Neuron (in vitro differentiated cells): ENCODE measurements at regions not wholly inside any gene's neighbourhood (a gene's known extent, or its start where the extent isn't known, plus 50 kb on each side); places are given as distances from the start of the nearest gene placed in this dataset.

Experiments
- H2AFZ ChIP-seq: one replicate; pipeline ENCODE4 v1.6.1; 2013; ENCODE audit warnings: low read depth, mild to moderate bottlenecking, inconsistent platforms, low read length, moderate library complexity
- H3K27me3 ChIP-seq: one replicate; pipeline ENCODE4 v1.6.1; 2013; ENCODE audit warnings: low read length; ENCODE audit not compliant: insufficient read depth
- H3K36me3 ChIP-seq: one replicate; pipeline ENCODE4 v1.6.1; 2013; ENCODE audit warnings: low read length; ENCODE audit not compliant: insufficient read depth
- H3K4me1 ChIP-seq: one replicate; pipeline ENCODE4 v1.6.1; 2013; ENCODE audit warnings: low read length; ENCODE audit not compliant: insufficient read depth
- H3K4me3 ChIP-seq: 2 replicates; pipeline ENCODE4 v1.5.1; 2013; ENCODE audit warnings: mild to moderate bottlenecking, low read length, moderate library complexity
- H3K9me3 ChIP-seq: one replicate; pipeline ENCODE4 v1.6.1; 2013; ENCODE audit warnings: low read length

DNA sequence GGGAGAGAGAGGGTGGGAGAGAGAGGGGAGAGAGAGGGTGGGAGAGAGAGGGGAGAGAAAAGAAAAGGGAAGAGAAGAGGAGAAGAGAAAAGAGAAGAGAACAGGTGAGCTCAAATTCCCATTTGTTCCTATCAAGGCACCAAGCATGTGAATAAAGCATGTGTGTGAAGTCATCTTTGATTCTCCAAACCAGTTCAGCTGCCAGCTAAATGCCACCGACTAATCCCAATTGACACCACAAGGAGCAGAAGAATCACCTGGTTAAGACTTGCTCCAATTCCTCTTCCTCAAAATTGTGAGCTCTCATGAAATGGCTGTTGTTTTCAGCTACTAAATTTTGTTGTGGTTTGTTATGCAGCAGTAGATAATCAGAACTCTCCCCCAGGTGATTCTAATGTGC lies 188.9 kb downstream of the TMX1 start:
- H3K9me3 ChIP-seq = no peaks in the 10 kb centered on the region
- no peak overlapping the region for H2AFZ ChIP-seq
- H3K27me3 ChIP-seq = no peaks in the 10 kb centered on the region
- peaks cover 63% of the 10 kb centered on the region for H3K4me1 ChIP-seq
- H3K4me3 ChIP-seq = no peak overlapping the region
- H3K36me3 ChIP-seq = no peaks in the 10 kb centered on the region

DNA sequence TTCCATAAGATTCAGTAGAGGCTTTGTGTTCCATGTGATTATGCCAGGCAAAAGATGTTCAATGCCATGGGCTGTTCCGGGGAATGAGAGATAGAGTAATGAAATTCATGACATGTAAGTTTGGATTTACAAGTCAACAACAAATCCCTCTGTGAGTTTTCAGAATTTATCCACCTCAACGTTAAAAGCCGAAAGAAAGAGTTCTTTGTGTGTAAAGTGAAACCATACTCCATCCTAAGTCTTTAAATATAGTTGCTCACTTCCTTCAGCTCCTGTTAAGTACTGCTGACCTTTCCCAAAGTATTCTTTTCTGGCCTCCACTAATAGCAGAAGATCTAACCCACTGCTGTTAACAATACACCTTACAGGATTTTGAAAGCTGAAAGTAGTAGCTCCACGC lies 190.0 kb downstream of the TMX1 start:
- H2AFZ ChIP-seq = no peak overlapping the region
- H3K4me1 ChIP-seq = peaks cover 52% of the 10 kb centered on the region
- no peak overlapping the region for H3K4me3 ChIP-seq
- H3K9me3 ChIP-seq = no peaks in the 10 kb centered on the region
- H3K36me3 ChIP-seq = no peaks in the 10 kb centered on the region
- no peaks in the 10 kb centered on the region for H3K27me3 ChIP-seq

- Histone ChIP-seq H3K4me1 (peaks cover 47% of the 10 kb centered on the region), H3K9me3 (no peaks in the 10 kb centered on the region), H3K27me3 (no peaks in the 10 kb centered on the region), H2AFZ (no peak overlapping the region), H3K36me3 (no peaks in the 10 kb centered on the region), H3K4me3 (no peak overlapping the region)
Measured at GRCh38 chr14:51430633-51431032, 190.6 kb downstream of the TMX1 start.

DNA sequence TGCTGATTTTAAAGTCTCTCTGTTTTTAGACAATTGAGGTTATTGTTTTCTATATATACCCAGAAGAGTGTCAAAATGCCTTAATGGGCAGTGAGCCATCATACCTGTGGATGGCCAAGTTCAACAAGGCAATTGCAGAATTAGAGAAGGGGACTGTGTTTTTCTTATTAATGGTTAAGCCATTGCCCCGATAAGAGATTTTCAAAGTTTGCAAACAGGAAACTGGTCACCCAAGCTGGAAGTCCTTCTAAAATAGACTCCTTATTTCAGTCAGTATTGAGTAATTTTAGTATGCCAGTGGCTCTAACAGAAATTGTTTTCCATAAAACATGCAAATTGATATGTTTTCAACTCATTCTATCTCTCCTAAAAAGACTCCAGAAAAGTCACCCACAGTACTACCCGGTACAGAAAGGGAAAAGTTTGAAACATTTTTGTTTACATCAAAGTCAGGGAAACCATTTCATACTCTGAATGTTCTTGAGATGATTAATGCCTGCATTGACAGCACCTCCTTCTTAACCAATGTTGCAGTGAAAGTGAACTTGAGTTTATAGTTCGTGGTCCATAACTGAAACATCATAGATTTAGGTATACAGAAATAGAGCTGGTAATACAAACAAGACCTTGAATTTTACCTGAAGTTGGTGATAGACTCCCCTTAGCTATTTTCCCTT lies 191.1 kb downstream of the TMX1 start:
- H3K9me3 ChIP-seq = no peaks in the 10 kb centered on the region
- H3K4me3 ChIP-seq = no peak overlapping the region
- no peak overlapping the region for H2AFZ ChIP-seq
- H3K27me3 ChIP-seq = no peaks in the 10 kb centered on the region
- H3K36me3 ChIP-seq = no peaks in the 10 kb centered on the region
- H3K4me1 ChIP-seq = peaks cover 46% of the 10 kb centered on the region

DNA sequence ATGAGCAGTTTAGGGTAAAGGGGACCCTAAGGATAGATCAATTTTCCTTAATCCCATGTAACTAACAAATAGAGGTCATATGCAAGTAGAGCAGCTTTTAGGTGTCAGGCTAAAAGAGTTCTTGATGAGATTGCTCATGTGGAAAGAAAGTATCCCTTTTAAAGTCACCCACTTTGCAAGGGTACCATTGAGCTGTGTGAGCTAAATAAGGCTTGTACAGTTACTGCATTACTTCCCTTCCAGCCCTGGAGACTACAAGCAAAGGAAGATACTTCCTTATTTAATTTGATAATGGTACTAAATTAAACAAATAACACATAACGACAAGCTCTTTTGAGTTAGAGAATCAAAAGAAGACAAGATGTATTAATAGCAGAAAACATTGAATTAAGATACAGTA lies 191.7 kb downstream of the TMX1 start:
- no peak overlapping the region for H2AFZ ChIP-seq
- H3K4me3 ChIP-seq = no peak overlapping the region
- H3K4me1 ChIP-seq = peaks cover 46% of the 10 kb centered on the region
- no peaks in the 10 kb centered on the region for H3K27me3 ChIP-seq
- no peaks in the 10 kb centered on the region for H3K36me3 ChIP-seq
- H3K9me3 ChIP-seq = no peaks in the 10 kb centered on the region

DNA sequence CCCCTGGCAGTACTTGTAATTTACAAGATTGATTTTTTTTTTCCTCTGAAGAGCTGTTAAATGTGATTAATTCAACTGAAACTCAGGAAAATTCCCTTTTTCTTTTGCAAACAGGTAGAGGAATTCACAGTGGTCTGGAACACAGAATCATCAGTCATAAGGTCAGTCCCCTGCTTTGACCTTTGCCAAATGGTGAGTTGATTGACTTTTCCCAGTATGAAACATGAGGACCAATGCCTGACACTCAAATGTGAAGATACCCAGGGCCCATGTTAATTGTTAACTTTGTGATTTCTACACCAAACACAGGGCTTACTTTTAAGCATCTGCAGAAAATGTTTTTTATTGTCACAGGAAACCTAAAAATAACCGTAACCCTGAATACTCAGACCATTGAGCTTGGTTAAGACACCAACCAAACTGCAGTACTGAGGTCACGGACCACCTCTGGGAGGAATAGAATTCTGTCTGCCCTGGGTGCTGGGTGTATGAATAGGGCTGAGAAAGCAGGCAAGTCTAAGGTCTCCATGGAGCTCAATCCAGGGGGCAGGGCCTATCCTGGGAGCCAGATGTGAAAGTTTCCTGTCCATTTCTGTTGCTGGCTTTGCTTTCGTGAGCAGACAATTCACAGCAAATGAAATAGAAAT lies 192.4 kb downstream of the TMX1 start:
- Histone ChIP-seq H3K4me3 (no peak overlapping the region), H3K36me3 (no peaks in the 10 kb centered on the region), H3K9me3 (no peaks in the 10 kb centered on the region), H3K4me1 (peaks cover 46% of the 10 kb centered on the region), H3K27me3 (no peaks in the 10 kb centered on the region), H2AFZ (no peak overlapping the region)

GRCh38 chr14:51436630-51437029 lies 196.6 kb downstream of the TMX1 start:
- Histone ChIP-seq H3K4me1 (peaks cover 16% of the 10 kb centered on the region), H2AFZ (no peak overlapping the region), H3K36me3 (no peaks in the 10 kb centered on the region), H3K9me3 (no peaks in the 10 kb centered on the region), H3K27me3 (no peaks in the 10 kb centered on the region), H3K4me3 (no peak overlapping the region)

DNA sequence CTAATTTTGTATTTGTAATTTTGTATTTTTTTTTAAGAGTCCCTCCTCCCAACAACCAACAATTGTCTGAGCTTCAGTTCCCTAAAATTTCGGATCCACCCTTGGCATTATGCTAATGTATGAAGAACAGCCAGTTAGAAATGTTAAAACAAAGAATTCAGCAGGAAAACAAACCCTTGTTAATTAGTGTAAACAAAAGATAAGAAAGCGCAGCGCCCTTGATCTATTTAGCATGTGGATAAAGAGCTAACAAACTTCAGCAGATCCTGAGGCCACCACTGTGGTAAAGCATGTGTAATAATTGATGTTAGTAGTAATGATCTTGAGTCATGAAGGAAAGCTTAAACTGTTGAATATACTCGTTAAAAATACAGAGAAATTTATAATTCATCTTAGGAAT lies 199.8 kb downstream of the TMX1 start:
- H3K27me3 ChIP-seq = no peaks in the 10 kb centered on the region
- no peak overlapping the region for H2AFZ ChIP-seq
- H3K4me1 ChIP-seq = no peaks in the 10 kb centered on the region

DNA sequence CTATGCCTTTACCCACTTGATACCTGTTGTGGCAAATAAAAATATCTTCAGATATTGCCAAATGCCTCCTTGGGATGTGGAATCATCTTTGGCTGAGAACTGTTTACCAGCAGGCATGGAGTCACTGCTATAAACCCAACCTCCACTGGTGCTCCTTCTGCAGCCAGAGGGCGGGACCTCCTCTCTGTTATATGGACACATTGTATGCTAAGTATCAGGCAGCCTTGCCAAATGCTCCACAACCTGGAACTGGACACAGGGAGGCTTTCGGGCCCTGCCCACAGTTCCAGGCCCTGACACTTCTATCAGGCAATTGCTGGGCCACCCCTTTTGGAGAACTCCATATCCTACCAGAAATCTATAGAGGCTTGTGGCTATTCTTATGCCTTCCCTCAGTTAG lies 201.0 kb downstream of the TMX1 start:
- H3K36me3 ChIP-seq = no peaks in the 10 kb centered on the region

More for the DNA sequence above, 199.8 kb downstream of the TMX1 start:
- no peaks in the 10 kb centered on the region for H3K36me3 ChIP-seq
- no peaks in the 10 kb centered on the region for H3K9me3 ChIP-seq
- no peak overlapping the region for H3K4me3 ChIP-seq

DNA sequence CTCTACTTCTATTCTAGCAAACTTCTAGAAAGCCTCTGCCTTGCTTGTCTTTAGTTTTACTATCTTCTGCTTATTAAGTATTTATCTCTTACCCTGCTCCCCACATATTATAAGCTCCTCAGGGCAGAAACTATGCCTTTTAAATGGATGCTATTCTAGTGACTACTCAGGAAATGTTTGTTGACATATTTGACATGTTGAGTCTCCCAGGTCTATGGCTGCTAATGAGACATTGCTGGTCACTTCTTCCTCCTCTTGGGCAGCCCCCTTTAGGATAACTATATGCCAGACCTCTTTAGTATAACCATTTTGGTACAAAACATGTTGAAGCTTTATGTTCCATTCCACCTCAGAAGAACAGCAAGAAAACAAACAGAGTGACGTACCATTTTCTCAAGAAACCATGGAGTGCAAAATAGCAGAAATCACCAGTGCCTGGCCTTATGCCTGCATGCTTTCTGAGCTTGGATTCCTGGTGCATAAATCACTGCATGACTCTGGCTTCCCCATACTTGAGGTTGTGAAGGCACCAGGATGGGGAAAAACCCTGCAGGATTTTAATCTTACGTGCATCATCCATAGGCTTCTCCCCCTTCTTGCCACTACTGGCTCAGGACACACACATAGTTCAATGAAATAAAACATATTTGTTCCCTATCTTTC lies 202.6 kb downstream of the TMX1 start:
- Histone ChIP-seq H2AFZ (no peak overlapping the region), H3K4me1 (no peaks in the 10 kb centered on the region), H3K36me3 (no peaks in the 10 kb centered on the region), H3K9me3 (no peaks in the 10 kb centered on the region), H3K4me3 (no peak overlapping the region), H3K27me3 (no peaks in the 10 kb centered on the region)

More for the DNA sequence above, 201.0 kb downstream of the TMX1 start:
- H3K9me3 ChIP-seq = no peaks in the 10 kb centered on the region
- no peak overlapping the region for H3K4me3 ChIP-seq
- H2AFZ ChIP-seq = no peak overlapping the region
- H3K27me3 ChIP-seq = no peaks in the 10 kb centered on the region
- no peaks in the 10 kb centered on the region for H3K4me1 ChIP-seq

GRCh38 chr14:51443195-51444018 lies 203.4 kb downstream of the TMX1 start:
- no peak overlapping the region for H3K4me3 ChIP-seq

DNA sequence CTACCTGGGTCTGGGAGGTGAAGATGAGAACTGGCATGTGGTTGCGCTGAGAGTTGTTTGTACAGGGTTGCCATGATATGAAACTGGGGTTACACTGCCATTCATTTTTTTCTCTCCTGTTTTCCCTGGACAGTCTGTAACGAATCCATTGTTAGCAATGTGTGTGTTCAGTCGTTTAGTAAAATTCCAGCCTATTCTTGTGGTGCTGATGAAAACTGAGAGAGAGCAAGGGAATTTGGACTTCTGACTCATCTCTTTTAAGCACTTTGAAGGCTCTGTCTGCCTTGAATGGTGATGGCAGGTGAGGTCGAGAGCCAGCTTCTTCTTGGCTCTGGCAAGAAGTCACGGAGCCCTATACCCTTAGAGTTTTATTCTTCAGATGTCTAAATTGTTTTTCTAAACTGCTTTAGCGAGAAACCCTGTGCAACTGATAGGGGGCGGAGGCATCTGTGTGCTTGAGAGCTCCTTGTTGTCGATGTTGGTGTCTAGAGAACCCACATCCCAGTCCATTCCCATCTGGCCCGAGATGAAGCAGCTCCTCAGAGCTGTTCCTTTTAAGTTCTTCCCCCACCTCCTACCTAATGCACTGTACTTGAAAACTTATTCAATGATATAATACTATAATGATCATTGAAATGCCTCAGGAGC lies 204.4 kb downstream of the TMX1 start:
- H3K9me3 ChIP-seq = no peaks in the 10 kb centered on the region
- no peaks in the 10 kb centered on the region for H3K36me3 ChIP-seq
- no peak overlapping the region for H3K4me3 ChIP-seq
- no peaks in the 10 kb centered on the region for H3K27me3 ChIP-seq
- peaks cover 5% of the 10 kb centered on the region for H3K4me1 ChIP-seq
- no peak overlapping the region for H2AFZ ChIP-seq

More at GRCh38 chr14:51443195-51444018, 203.4 kb downstream of the TMX1 start:
- H2AFZ ChIP-seq = no peak overlapping the region
- H3K4me1 ChIP-seq = no peaks in the 10 kb centered on the region
- no peaks in the 10 kb centered on the region for H3K36me3 ChIP-seq
- H3K9me3 ChIP-seq = no peaks in the 10 kb centered on the region
- no peaks in the 10 kb centered on the region for H3K27me3 ChIP-seq
